Loucy (cell line): ENCODE measurements at regions not wholly inside any gene's neighbourhood (a gene's known extent, or its start where the extent isn't known, plus 50 kb on each side); places are given as distances from the start of the nearest gene placed in this dataset.

Source experiments
- CTCF ChIP-seq: fragments of 200-600 bp; sonication (generic); conservative IDR thresholded peaks from 2 replicates; pipeline ENCODE4 v1.5.1; 2014; ENCODE audit warnings: mild to moderate bottlenecking, antibody characterized with exemption, low read length
- EZH2phosphoT487 ChIP-seq: fragments of 200-600 bp; IDR thresholded peaks from 2 replicates; pipeline ENCODE4 v1.6.1; 2018; ENCODE audit warnings: antibody characterized with exemption, mild to moderate bottlenecking, moderate library complexity, borderline replicate concordance

- TF ChIP-seq CTCF, result no peak
- no peak for TF ChIP-seq EZH2phosphoT487
Measured at GRCh38 chr2:138356178-138356577, 145.4 kb upstream of the SPOPL start.
